MCF 10A (cell line): ENCODE measurements at regions not wholly inside any gene's neighbourhood (a gene's known extent, or its start where the extent isn't known, plus 50 kb on each side); places are given as distances from the start of the nearest gene placed in this dataset.
"Not testable (repeated sequence)": the region's sequence is repeated elsewhere in the genome, so short reads cannot be mapped to it uniquely, and the experiment has no call there.

Experiments used
- BruUV-seq: library from RNA; stranded (reverse); fragments of 400-500 nt; replicated peaks from 2 replicates; lab custom pipeline; 2021; lab: Mats Ljungman, UMichigan
- CTCF ChIA-PET: fragments of 300-600 bp; sonication (Branson Sonifier 250); formaldehyde crosslinking; extraction: SDS; loops from one replicate; lab custom pipeline; 2021; ENCODE audit warnings: antibody characterized with exemption, inconsistent platforms; lab: Yijun Ruan, JAX
- POLR2A ChIA-PET: fragments of 300-600, 350-650 bp; sonication (Branson Sonifier 250); formaldehyde crosslinking; extraction: SDS; loops from one replicate; lab custom pipeline; 2020; ENCODE audit warnings: antibody characterized with exemption, inconsistent platforms; lab: Yijun Ruan, JAX
- DNase-seq: peaks from one replicate; pipeline ENCODE4 v3.0.0-alpha.2; 2018; ENCODE audit not compliant: unreplicated experiment
- H3K27ac Mint-ChIP-seq: one replicate; pipeline ENCODE4 v1.8.0; 2022; ENCODE audit warnings: mild to moderate bottlenecking, low read depth, mixed read lengths; ENCODE audit not compliant: unreplicated experiment
- H3K27me3 Mint-ChIP-seq: one replicate; pipeline ENCODE4 v1.8.0; 2022; ENCODE audit warnings: mixed read lengths; ENCODE audit not compliant: insufficient read depth, unreplicated experiment
- H3K36me3 Mint-ChIP-seq: one replicate; pipeline ENCODE4 v1.8.0; 2022; ENCODE audit warnings: mild to moderate bottlenecking, moderate library complexity, mixed read lengths; ENCODE audit not compliant: insufficient read depth, unreplicated experiment
- H3K4me1 Mint-ChIP-seq: one replicate; pipeline ENCODE4 v1.8.0; 2022; ENCODE audit warnings: mixed read lengths; ENCODE audit not compliant: insufficient read depth, unreplicated experiment
- H3K4me3 Mint-ChIP-seq: one replicate; pipeline ENCODE4 v1.8.0; 2022; ENCODE audit warnings: mild to moderate bottlenecking, moderate library complexity, mixed read lengths; ENCODE audit not compliant: unreplicated experiment
- H3K9me3 Mint-ChIP-seq: one replicate; pipeline ENCODE4 v1.8.0; 2022; ENCODE audit warnings: mixed read lengths; ENCODE audit not compliant: unreplicated experiment
- intact Hi-C: fragments of 100-400 bp; cut with micrococcal nuclease; formaldehyde crosslinking; loops from 2 replicates; pipeline ENCODE4 v1.14.1; 2022
- TF ChIP-seq, protein P1 (sequence below): fragments of 200-600 bp; IDR thresholded peaks from one replicate; pipeline ENCODE4 v1.8.0; 2022; ENCODE audit warnings: antibody characterized with exemption, mild to moderate bottlenecking; ENCODE audit not compliant: unreplicated experiment

DNA sequence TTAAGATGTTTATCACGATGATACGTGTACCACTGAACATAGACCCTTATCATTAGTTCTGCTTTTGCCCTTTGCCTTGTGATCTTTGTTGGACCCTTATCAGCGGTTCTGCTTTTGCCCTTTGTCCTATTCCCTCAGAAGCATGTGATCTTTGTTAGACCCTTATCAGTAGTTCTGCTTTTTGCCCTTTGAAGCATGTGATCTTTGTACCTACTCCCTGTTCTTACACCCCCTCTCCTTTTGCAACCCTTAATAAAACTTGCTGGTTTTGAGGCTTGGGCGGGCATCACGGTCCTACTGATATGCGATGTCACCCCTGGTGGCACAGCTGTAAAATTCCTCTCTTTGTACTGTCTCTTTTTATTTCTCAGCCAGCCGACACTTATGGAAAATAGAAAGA is 117.0 kb downstream of the SDHAF3 start:
- H3K4me3 Mint-ChIP-seq, H3K27ac Mint-ChIP-seq, CTCF ChIA-PET, intact Hi-C loops, DNase-seq, BruUV-seq, H3K36me3 Mint-ChIP-seq, H3K27me3 Mint-ChIP-seq, H3K4me1 Mint-ChIP-seq: not testable (repeated sequence)
- H3K9me3 Mint-ChIP-seq, result peaks cover 30% of the 10 kb centered on the region
- POLR2A ChIA-PET, result interaction anchor here (0.7 kb wide), 1 partner anchor 195 kb away, joined by 3 read pairs; no protein-coding TSS in a partner anchor

DNA sequence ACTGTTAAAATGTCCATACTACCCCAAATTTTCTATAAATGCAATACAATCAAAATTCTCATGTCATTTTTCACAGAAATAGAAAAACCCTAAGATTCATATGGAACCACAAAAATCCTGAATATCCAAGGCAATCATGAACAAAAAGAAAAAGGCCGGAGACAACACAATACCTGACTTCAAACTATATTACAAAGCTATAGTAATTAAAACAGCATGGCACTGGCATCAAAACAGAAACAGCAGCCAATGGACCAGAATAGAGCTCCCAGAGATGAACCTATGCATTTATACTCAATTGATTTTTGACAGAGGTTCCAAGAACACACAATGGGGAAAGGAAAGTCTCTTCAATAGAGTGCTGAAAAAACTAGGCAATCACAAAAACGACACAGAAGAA is 128.8 kb downstream of the SDHAF3 start:
- POLR2A ChIA-PET, result interaction anchor here (1.2 kb wide), 1 partner anchor 49 kb away, joined by 3 read pairs; no protein-coding TSS in a partner anchor
- CTCF ChIA-PET, result interaction anchor here (0.7 to 1.3 kb wide), 3 partner anchors 66 to 301 kb away, joined by 3 read pairs; no protein-coding TSS in a partner anchor
- Mint-ChIP-seq H3K27ac (no peak overlapping the region), H3K4me3 (no peak overlapping the region), H3K9me3 (peaks cover 8% of the 10 kb centered on the region), H3K27me3 (no peaks in the 10 kb centered on the region), H3K36me3 (no peaks in the 10 kb centered on the region), H3K4me1 (no peaks in the 10 kb centered on the region)
- TF ChIP-seq, protein P1, sequence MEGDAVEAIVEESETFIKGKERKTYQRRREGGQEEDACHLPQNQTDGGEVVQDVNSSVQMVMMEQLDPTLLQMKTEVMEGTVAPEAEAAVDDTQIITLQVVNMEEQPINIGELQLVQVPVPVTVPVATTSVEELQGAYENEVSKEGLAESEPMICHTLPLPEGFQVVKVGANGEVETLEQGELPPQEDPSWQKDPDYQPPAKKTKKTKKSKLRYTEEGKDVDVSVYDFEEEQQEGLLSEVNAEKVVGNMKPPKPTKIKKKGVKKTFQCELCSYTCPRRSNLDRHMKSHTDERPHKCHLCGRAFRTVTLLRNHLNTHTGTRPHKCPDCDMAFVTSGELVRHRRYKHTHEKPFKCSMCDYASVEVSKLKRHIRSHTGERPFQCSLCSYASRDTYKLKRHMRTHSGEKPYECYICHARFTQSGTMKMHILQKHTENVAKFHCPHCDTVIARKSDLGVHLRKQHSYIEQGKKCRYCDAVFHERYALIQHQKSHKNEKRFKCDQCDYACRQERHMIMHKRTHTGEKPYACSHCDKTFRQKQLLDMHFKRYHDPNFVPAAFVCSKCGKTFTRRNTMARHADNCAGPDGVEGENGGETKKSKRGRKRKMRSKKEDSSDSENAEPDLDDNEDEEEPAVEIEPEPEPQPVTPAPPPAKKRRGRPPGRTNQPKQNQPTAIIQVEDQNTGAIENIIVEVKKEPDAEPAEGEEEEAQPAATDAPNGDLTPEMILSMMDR, result no peak
- intact Hi-C loops, result no loop called here
- no peak for DNase-seq
- no TSS peak for BruUV-seq

DNA sequence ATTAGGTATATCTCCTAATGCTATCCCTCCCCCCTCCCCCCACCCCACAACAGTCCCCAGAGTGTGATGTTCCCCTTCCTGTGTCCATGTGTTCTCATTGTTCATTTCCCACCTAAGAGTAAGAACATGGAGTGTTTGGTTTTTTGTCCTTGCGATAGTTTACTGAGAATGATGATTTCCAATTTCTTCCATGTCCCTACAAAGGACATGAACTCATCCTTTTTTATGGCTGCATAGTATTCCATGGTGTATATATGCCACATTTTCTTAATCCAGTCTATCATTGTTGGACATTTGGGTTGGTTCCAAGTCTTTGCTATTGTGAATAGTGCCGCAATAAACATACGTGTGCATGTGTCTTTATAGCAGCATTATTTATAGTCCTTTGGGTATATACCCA is 140.7 kb downstream of the SDHAF3 start:
- intact Hi-C loops, H3K27me3 Mint-ChIP-seq, H3K4me3 Mint-ChIP-seq: not testable (repeated sequence)

DNA sequence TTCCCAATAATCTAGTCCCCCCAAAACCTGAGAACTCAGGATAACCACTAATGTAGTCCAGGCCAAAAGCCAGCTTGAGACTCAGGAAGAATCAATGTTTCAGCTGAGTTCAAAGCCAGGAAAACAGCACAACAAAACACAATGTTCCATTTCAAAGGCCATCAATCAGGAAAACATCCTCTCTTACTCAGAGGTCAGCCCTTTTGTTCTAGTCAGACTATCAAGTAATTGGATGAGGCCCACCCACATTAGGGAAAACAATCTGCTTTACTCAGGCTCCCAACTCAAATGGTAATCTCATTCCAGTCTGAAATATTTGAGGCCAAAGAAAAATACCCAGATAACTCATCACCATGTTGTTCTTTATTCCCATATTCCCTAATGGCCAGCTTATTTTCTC is 152.2 kb downstream of the SDHAF3 start:
- ChIA-PET CTCF (interaction anchor here (0.5 to 1.0 kb wide), 2 partner anchors 575 to 592 kb away, joined by 3 read pairs; no protein-coding TSS in a partner anchor), POLR2A (no interaction called here)
- TF ChIP-seq, protein P1, result no peak
- BruUV-seq, result no TSS peak
- H3K4me3 Mint-ChIP-seq, result no peak overlapping the region
- DNase-seq, result no peak
- no peaks in the 10 kb centered on the region for H3K36me3 Mint-ChIP-seq
- no peaks in the 10 kb centered on the region for H3K9me3 Mint-ChIP-seq
- no peaks in the 10 kb centered on the region for H3K4me1 Mint-ChIP-seq
- H3K27me3 Mint-ChIP-seq, result peaks cover 24% of the 10 kb centered on the region
- H3K27ac Mint-ChIP-seq, result no peak overlapping the region
- intact Hi-C loops, result no loop called here

More for the DNA sequence above, 140.7 kb downstream of the SDHAF3 start:
- CTCF ChIA-PET, DNase-seq, H3K9me3 Mint-ChIP-seq, H3K36me3 Mint-ChIP-seq, H3K4me1 Mint-ChIP-seq, BruUV-seq, H3K27ac Mint-ChIP-seq, POLR2A ChIA-PET: not testable (repeated sequence)

DNA sequence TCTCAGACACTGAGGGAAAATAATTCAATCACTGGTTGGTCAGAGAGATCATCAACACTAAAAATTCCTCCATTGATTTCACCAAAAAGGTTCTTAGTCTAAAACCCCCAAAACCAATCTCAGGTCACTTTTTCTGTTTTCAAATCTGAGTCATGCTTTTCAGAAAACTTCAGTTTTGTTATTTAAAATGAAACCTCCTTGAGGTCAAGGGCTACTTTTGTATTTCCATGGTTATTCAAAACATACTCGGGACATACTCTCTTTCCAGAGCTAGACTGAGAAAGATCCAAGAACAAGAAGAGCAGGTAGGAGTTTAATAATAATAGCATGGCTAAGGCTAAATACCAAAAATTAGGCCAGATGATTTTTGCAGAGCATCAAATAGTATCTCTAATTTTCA is 152.8 kb downstream of the SDHAF3 start:
- POLR2A ChIA-PET, result no interaction called here
- CTCF ChIA-PET, result interaction anchor here (0.5 to 1.0 kb wide), 2 partner anchors 575 to 592 kb away, joined by 3 read pairs; no protein-coding TSS in a partner anchor

More for the DNA sequence above, 152.8 kb downstream of the SDHAF3 start:
- no TSS peak for BruUV-seq
- Mint-ChIP-seq H3K36me3 (no peaks in the 10 kb centered on the region), H3K9me3 (no peaks in the 10 kb centered on the region), H3K27ac (no peak overlapping the region), H3K27me3 (peaks cover 27% of the 10 kb centered on the region), H3K4me1 (no peaks in the 10 kb centered on the region), H3K4me3 (no peak overlapping the region)
- intact Hi-C loops, result no loop called here
- TF ChIP-seq, protein P1, result no peak
- DNase-seq, result no peak
